DMS53 treated with DMSO at 0.1 percent for 48 hours (cell line): ENCODE measurements at regions not wholly inside any gene's neighbourhood (a gene's known extent, or its start where the extent isn't known, plus 50 kb on each side); places are given as distances from the start of the nearest gene placed in this dataset.

Experiments
- DNase-seq: peaks from one replicate; lab custom pipeline; 2025; ENCODE audit not compliant: unreplicated experiment; lab: John Stamatoyannopoulos, UW

- DNase-seq = no peak
Observed at GRCh38 chr1:238153939-238154338, 263.2 kb upstream of the ZP4 start.

GRCh38 chr1:238153253-238153652 is 262.5 kb upstream of the ZP4 start:
- no peak for DNase-seq

- no peak for DNase-seq
Observed at GRCh38 chr1:238152119-238152518, 261.4 kb upstream of the ZP4 start.

GRCh38 chr1:238143038-238143437 is 252.3 kb upstream of the ZP4 start:
- DNase-seq = no peak

- peak; percentile 3 for DNase-seq
Observed at GRCh38 chr1:238141353-238141752, 250.6 kb upstream of the ZP4 start.

- DNase-seq = no peak
Observed at GRCh38 chr1:238139713-238140112, 249.0 kb upstream of the ZP4 start.

GRCh38 chr1:238138059-238138626 is 247.4 kb upstream of the ZP4 start:
- DNase-seq = no peak

GRCh38 chr1:238135708-238136664 is 245.3 kb upstream of the ZP4 start:
- DNase-seq = no peak

GRCh38 chr1:238129677-238130076 is 239.0 kb upstream of the ZP4 start:
- DNase-seq = peak; percentile 28

- DNase-seq = no peak
Observed at GRCh38 chr1:238123201-238123600, 232.5 kb upstream of the ZP4 start.

- DNase-seq = no peak
Observed at GRCh38 chr1:238119861-238120260, 229.1 kb upstream of the ZP4 start.

GRCh38 chr1:238119060-238119459 is 228.3 kb upstream of the ZP4 start:
- DNase-seq = no peak

GRCh38 chr1:238115852-238116251 is 225.1 kb upstream of the ZP4 start:
- DNase-seq = no peak

GRCh38 chr1:238112952-238113621 is 222.4 kb upstream of the ZP4 start:
- no peak for DNase-seq

- DNase-seq = no peak
Observed at GRCh38 chr1:238111516-238111915, 220.8 kb upstream of the ZP4 start.

- DNase-seq = no peak
Observed at GRCh38 chr1:238111081-238111480, 220.4 kb upstream of the ZP4 start.

- DNase-seq = no peak
Observed at GRCh38 chr1:238108417-238108816, 217.7 kb upstream of the ZP4 start.

- no peak for DNase-seq
Observed at GRCh38 chr1:238107322-238107721, 216.6 kb upstream of the ZP4 start.

- DNase-seq = no peak
Observed at GRCh38 chr1:238104752-238105151, 214.0 kb upstream of the ZP4 start.

- DNase-seq = no peak
Observed at GRCh38 chr1:238101923-238102322, 211.2 kb upstream of the ZP4 start.

- no peak for DNase-seq
Observed at GRCh38 chr1:238099871-238100270, 209.1 kb upstream of the ZP4 start.

GRCh38 chr1:238089615-238090014 is 198.9 kb upstream of the ZP4 start:
- DNase-seq = no peak
